H1 (cell line): ENCODE measurements at regions not wholly inside any gene's neighbourhood (a gene's known extent, or its start where the extent isn't known, plus 50 kb on each side); places are given as distances from the start of the nearest gene placed in this dataset.

Source experiments
- CTCF ChIA-PET: fragments of 300-600 bp; sonication (Branson Sonifier 250); formaldehyde crosslinking; loops from one replicate; lab custom pipeline; 2021; ENCODE audit not compliant: partially characterized antibody; lab: Charles Lee
- POLR2A ChIA-PET: fragments of 300-600 bp; sonication (Branson Sonifier 250); formaldehyde crosslinking; loops from one replicate; lab custom pipeline; 2021; ENCODE audit warnings: inconsistent platforms; ENCODE audit not compliant: partially characterized antibody; lab: Charles Lee
- DNase-seq, 2 experiments: peaks; one replicate each; pipeline versions ENCODE4 v3.0.0 to v3.0.0-alpha.2; 2010 to 2022; ENCODE audit warnings: low spot score in 2 of 2, low read depth in 1 of 2, mixed read lengths in 1 of 2
- FAIRE-seq: peaks from 2 replicates; lab custom pipeline; 2011; peaks lifted over from hg19 to GRCh38; lab: Jason Lieb, UNC
- H2AFZ ChIP-seq: 2 replicates; pipeline ENCODE4 v1.8.1; 2012; ENCODE audit warnings: low read length, inconsistent platforms
- H2AK5ac ChIP-seq: 2 replicates; pipeline ENCODE4 v1.6.1; 2013; ENCODE audit warnings: low read depth, low read length
- H2BK120ac ChIP-seq: replicated peaks from 2 replicates; pipeline ENCODE3; 2013; ENCODE audit warnings: low read depth, low read length, inconsistent platforms
- H2BK12ac ChIP-seq: 2 replicates; pipeline ENCODE4 v1.6.1; 2013; ENCODE audit warnings: low read depth, low read length
- H2BK15ac ChIP-seq: 2 replicates; pipeline ENCODE4 v1.6.1; 2013; ENCODE audit warnings: low read length
- H2BK20ac ChIP-seq: 2 replicates; pipeline ENCODE4 v1.6.1; 2013; ENCODE audit warnings: low read length
- H2BK5ac ChIP-seq: 2 replicates; pipeline ENCODE4 v1.6.1; 2013; ENCODE audit warnings: low read depth, low read length
- H3K14ac ChIP-seq: 2 replicates; pipeline ENCODE4 v1.6.1; 2013; ENCODE audit warnings: inconsistent platforms; ENCODE audit not compliant: insufficient read length
- H3K18ac ChIP-seq: 2 replicates; pipeline ENCODE4 v1.6.1; 2013; ENCODE audit warnings: low read length; ENCODE audit errors: extremely low read depth
- H3K23ac ChIP-seq: 2 replicates; pipeline ENCODE4 v1.6.1; 2013; ENCODE audit warnings: inconsistent platforms; ENCODE audit not compliant: insufficient read length
- H3K23me2 ChIP-seq: 2 replicates; pipeline ENCODE4 v1.6.1; 2013; ENCODE audit warnings: low read depth, low read length
- H3K27ac ChIP-seq: 2 replicates; pipeline ENCODE4 v1.6.1; 2011; ENCODE audit warnings: low read depth, low read length, inconsistent platforms
- H3K27me3 ChIP-seq, 4 experiments: replicated peaks in 1 of 4; 1 replicate in 1 of 4; 2 replicates in 3 of 4; pipeline versions ENCODE4 v1.6.1 to v1.8.1; 2011 to 2013; ENCODE audit warnings: low read length in 3 of 4, mild to moderate bottlenecking in 3 of 4, inconsistent platforms in 2 of 4, mixed read lengths in 2 of 4, moderate library complexity in 1 of 4; ENCODE audit not compliant: control insufficient read depth in 3 of 4, insufficient read depth in 3 of 4; ENCODE audit errors: extremely low read depth in 1 of 4
- H3K36me3 ChIP-seq, 4 experiments: 2 replicates each; pipeline versions ENCODE4 v1.6.1 to v1.8.1; 2011 to 2013; ENCODE audit warnings: mild to moderate bottlenecking in 4 of 4, low read length in 3 of 4, moderate library complexity in 2 of 4, control low read depth in 1 of 4, inconsistent platforms in 1 of 4; ENCODE audit not compliant: insufficient read depth in 4 of 4, control insufficient read depth in 2 of 4
- H3K4ac ChIP-seq: replicated peaks from 2 replicates; pipeline ENCODE3; 2013; ENCODE audit warnings: low read length, low read depth, mixed read lengths, inconsistent platforms; ENCODE audit not compliant: insufficient read length
- H3K4me1 ChIP-seq, 4 experiments: replicated peaks in 1 of 4; 1 replicate in 1 of 4; 2 replicates in 3 of 4; pipeline versions ENCODE4 v1.6.1 to v1.8.1; 2011 to 2013; ENCODE audit warnings: low read length in 3 of 4, inconsistent platforms in 2 of 4, mixed read lengths in 1 of 4; ENCODE audit not compliant: insufficient read depth in 4 of 4, control insufficient read depth in 3 of 4
- H3K4me2 ChIP-seq, 2 experiments: 2 replicates each; pipeline versions ENCODE4 v1.6.1 to v1.8.1; 2011 to 2013; ENCODE audit warnings: low read depth in 2 of 2, low read length in 2 of 2, control low read depth in 1 of 2, inconsistent platforms in 1 of 2, mild to moderate bottlenecking in 1 of 2; ENCODE audit not compliant: insufficient read depth in 1 of 2
- H3K4me3 ChIP-seq, 4 experiments: fragments of 200-600, 300-600 bp in 1 of 4; sonication (generic), shearing (Covaris generic), sonication (Bioruptor Twin) in 1 of 4; 2 replicates each; pipeline versions ENCODE4 v1.5.1 to v1.8.1; 2011 to 2016; ENCODE audit warnings: low read length in 4 of 4, low read depth in 3 of 4, control low read depth in 2 of 4, inconsistent platforms in 2 of 4, mild to moderate bottlenecking in 2 of 4, mixed read lengths in 1 of 4, moderate library complexity in 1 of 4; ENCODE audit not compliant: insufficient read depth in 2 of 4; ENCODE audit errors: extremely low read depth in 1 of 4
- H3K56ac ChIP-seq: replicated peaks from 2 replicates; pipeline ENCODE3; 2013; ENCODE audit warnings: low read depth, mild to moderate bottlenecking, mixed read lengths, low read length, inconsistent platforms; ENCODE audit not compliant: insufficient read length
- H3K79me1 ChIP-seq: 2 replicates; pipeline ENCODE4 v1.6.1; 2013; ENCODE audit warnings: low read depth, low read length, control low read depth
- H3K79me2 ChIP-seq, 2 experiments: 2 replicates each; pipeline versions ENCODE4 v1.6.1 to v1.8.1; 2012 to 2013; ENCODE audit warnings: low read length in 2 of 2, mild to moderate bottlenecking in 2 of 2, inconsistent platforms in 1 of 2; ENCODE audit not compliant: insufficient read depth in 2 of 2, control insufficient read depth in 1 of 2
- H3K9ac ChIP-seq, 4 experiments: replicated peaks in 1 of 4; 1 replicate in 1 of 4; 2 replicates in 3 of 4; pipeline versions ENCODE4 v1.6.1 to v1.8.1; 2011 to 2013; ENCODE audit warnings: low read depth in 3 of 4, low read length in 3 of 4, control low read depth in 2 of 4, mild to moderate bottlenecking in 2 of 4, moderate library complexity in 2 of 4, inconsistent platforms in 1 of 4; ENCODE audit errors: extremely low read depth in 1 of 4
- H3K9me3 ChIP-seq, 2 experiments: 2 replicates each; pipeline versions ENCODE4 v1.6.1 to v1.8.1; 2012 to 2013; ENCODE audit warnings: mild to moderate bottlenecking in 2 of 2, moderate library complexity in 2 of 2, control low read depth in 1 of 2, inconsistent platforms in 1 of 2, low read depth in 1 of 2, low read length in 1 of 2, mixed read lengths in 1 of 2; ENCODE audit not compliant: insufficient read depth in 2 of 2
- H4K20me1 ChIP-seq, 2 experiments: replicated peaks in 1 of 2; 2 replicates each; pipeline versions ENCODE3 to v1.8.1; 2011 to 2013; ENCODE audit warnings: inconsistent platforms in 2 of 2, low read length in 2 of 2, mild to moderate bottlenecking in 1 of 2; ENCODE audit not compliant: insufficient read depth in 2 of 2, control insufficient read depth in 1 of 2
- H4K5ac ChIP-seq: 2 replicates; pipeline ENCODE4 v1.6.1; 2013; ENCODE audit warnings: low read length, low read depth, mixed read lengths, inconsistent platforms; ENCODE audit not compliant: insufficient read length
- H4K8ac ChIP-seq: 2 replicates; pipeline ENCODE4 v1.8.0; 2013; ENCODE audit warnings: mild to moderate bottlenecking, moderate library complexity, low read length, inconsistent platforms; ENCODE audit not compliant: insufficient read depth; ENCODE audit errors: extremely low read depth
- H4K91ac ChIP-seq: replicated peaks from 2 replicates; pipeline ENCODE3; 2013; ENCODE audit warnings: low read length, mixed read lengths, inconsistent platforms; ENCODE audit not compliant: insufficient read length
- ASH2L ChIP-seq: fragments of 200-600, 300-600 bp; sonication (generic); IDR thresholded peaks from one replicate; pipeline ENCODE4 v1.7.1; 2017; ENCODE audit warnings: low read length
- CBX8 ChIP-seq: fragments of 300-800, 300-1000 bp; sonication (generic); IDR thresholded peaks from 2 replicates; pipeline ENCODE4 v1.7.1; 2016; ENCODE audit warnings: low read depth, low read length, borderline replicate concordance
- CHD1 ChIP-seq: IDR thresholded peaks from 2 replicates; pipeline ENCODE4 v1.6.1; 2012; ENCODE audit warnings: low read depth, low read length, improper control_type of control experiment
- CREB1 ChIP-seq: IDR thresholded peaks from 2 replicates; pipeline ENCODE4 v1.6.1; 2012; ENCODE audit warnings: inconsistent platforms
- EGR1 ChIP-seq: IDR thresholded peaks from 2 replicates; pipeline ENCODE4 v1.6.1; 2011; ENCODE audit warnings: low read depth, low read length, borderline replicate concordance
- EP300 ChIP-seq, 2 experiments: IDR thresholded peaks; 1 replicate in 1 of 2; 2 replicates in 1 of 2; pipeline ENCODE4 v1.6.1; 2011 to 2012; ENCODE audit warnings: low read depth in 2 of 2, low read length in 2 of 2, mild to moderate bottlenecking in 2 of 2, borderline replicate concordance in 1 of 2, inconsistent platforms in 1 of 2, moderate library complexity in 1 of 2
- FOSL1 ChIP-seq: IDR thresholded peaks from 2 replicates; pipeline ENCODE4 v1.6.1; 2011; ENCODE audit warnings: mild to moderate bottlenecking, low read depth, low read length, moderate library complexity; ENCODE audit not compliant: insufficient read depth
- HDAC2 ChIP-seq, 2 experiments: fragments of 300-600 bp in 1 of 2; sonication (generic) in 1 of 2; IDR thresholded peaks; 2 replicates each; pipeline ENCODE4 v1.6.1; 2011 to 2012; ENCODE audit warnings: low read depth in 2 of 2, low read length in 2 of 2, mild to moderate bottlenecking in 2 of 2, moderate library complexity in 2 of 2, borderline replicate concordance in 1 of 2, inconsistent platforms in 1 of 2
- KDM5A ChIP-seq: fragments of 200-600 bp; IDR thresholded peaks from 2 replicates; pipeline ENCODE4 v1.7.1; 2012; ENCODE audit warnings: mild to moderate bottlenecking, low read length, inconsistent platforms, mixed read lengths
- NRF1 ChIP-seq: IDR thresholded peaks from 2 replicates; pipeline ENCODE4 v1.6.1; 2011; ENCODE audit warnings: mild to moderate bottlenecking, low read depth, low read length, improper control_type of control experiment
- SIRT6 ChIP-seq: IDR thresholded peaks from one replicate; pipeline ENCODE4 v1.7.1; 2012; ENCODE audit warnings: low read length, inconsistent platforms
- SP1 ChIP-seq: IDR thresholded peaks from 2 replicates; pipeline ENCODE4 v1.6.1; 2011; ENCODE audit warnings: low read depth, low read length
- TAF7 ChIP-seq: optimal IDR thresholded peaks from 2 replicates; pipeline ENCODE3; 2011; ENCODE audit warnings: low read depth, mild to moderate bottlenecking, inconsistent platforms, low read length, moderate library complexity, borderline replicate concordance
- WGBS, 2 experiments: shearing (Covaris generic) in 1 of 2; methylation state at CpG; one replicate each; pipeline versions ENCODE4 v1.1.6 to v1.1.7; 2013 to 2015; ENCODE audit warnings: low lambda C conversion rate in 2 of 2, mixed read lengths in 2 of 2, inconsistent platforms in 1 of 2, low coverage in 1 of 2, missing lambda C conversion rate in 1 of 2; ENCODE audit not compliant: insufficient replicate concordance in 2 of 2, insufficient coverage in 1 of 2, insufficient read length in 1 of 2; ENCODE audit errors: extremely low coverage in 1 of 2, missing lambda C conversion rate in 1 of 2; 5-methylcytosine and 5-hydroxymethylcytosine counted together

DNA sequence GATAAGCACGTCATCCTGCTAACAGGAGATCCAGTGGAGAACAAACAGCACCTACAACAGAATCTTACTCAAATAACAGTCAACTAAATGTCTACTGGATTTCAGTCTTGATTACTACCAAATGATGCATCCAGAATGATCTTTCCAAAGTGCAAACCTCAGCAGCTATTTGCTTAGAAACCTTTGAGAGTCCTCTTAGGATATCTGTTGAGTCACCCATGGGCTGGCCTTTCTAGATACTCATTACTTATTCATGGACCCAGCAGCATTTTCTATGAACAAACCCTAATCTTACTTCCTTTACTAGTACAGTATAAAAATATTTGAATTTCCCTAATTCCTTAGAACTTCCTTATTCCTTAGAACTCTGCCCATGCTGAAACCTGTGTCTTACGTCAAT lies 118.5 kb upstream of the PABPC4L start:
- H3K27me3 ChIP-seq, result no peaks in the 10 kb centered on the region
- H4K91ac ChIP-seq, result no peak overlapping the region
- H2BK5ac ChIP-seq, result no peak overlapping the region
- no peak overlapping the region for H3K9ac ChIP-seq
- no peak overlapping the region for H3K56ac ChIP-seq
- H2AK5ac ChIP-seq, result no peak overlapping the region
- H3K23ac ChIP-seq, result no peak overlapping the region
- no peaks in the 10 kb centered on the region for H3K9me3 ChIP-seq
- H3K18ac ChIP-seq, result no peak overlapping the region
- no peaks in the 10 kb centered on the region; the same call in 1 of the 2 replicates for H3K23me2 ChIP-seq
- H4K8ac ChIP-seq, result no peak overlapping the region
- CTCF ChIA-PET, result interaction anchor here (0.9 kb wide), 1 partner anchor 457 kb away, joined by 3 read pairs; no protein-coding TSS in a partner anchor
- POLR2A ChIA-PET, result no interaction called here
- H2BK20ac ChIP-seq, result no peak overlapping the region
- H2BK120ac ChIP-seq, result no peak overlapping the region
- H4K20me1 ChIP-seq, result no peaks in the 10 kb centered on the region
- H4K5ac ChIP-seq, result no peak overlapping the region
- 0 out of 2 replicates have a peak overlapping the region, but pooled peaks have one; percentile 13 for H2AFZ ChIP-seq
- H3K14ac ChIP-seq, result peak overlapping the region; percentile 61
- H3K79me1 ChIP-seq, result no peaks in the 10 kb centered on the region
- DNase-seq (no peak), FAIRE-seq (no peak)
- no peaks in the 10 kb centered on the region for H3K36me3 ChIP-seq
- H3K79me2 ChIP-seq, result no peaks in the 10 kb centered on the region
- H3K27ac ChIP-seq, result no peak overlapping the region
- no peaks in the 10 kb centered on the region for H3K4me1 ChIP-seq
- no peak overlapping the region for H3K4ac ChIP-seq
- WGBS, 2 experiments, result 89% methylated on average over 2 of the region's 2 CpGs; no CpG with 5 or more reads in 1 of the 2 experiments
- H3K4me3 ChIP-seq, result no peak overlapping the region
- H3K4me2 ChIP-seq, result no peak overlapping the region
- no peak overlapping the region for H2BK15ac ChIP-seq
- no peak overlapping the region for H2BK12ac ChIP-seq
- TF ChIP-seq CREB1, result no peak
- no peak for TF ChIP-seq KDM5A
- no peak for TF ChIP-seq TAF7
- TF ChIP-seq ASH2L, result no peak
- no peak for TF ChIP-seq SP1
- TF ChIP-seq EGR1, result no peak
- TF ChIP-seq HDAC2 (IDR thresholded peaks at IDR 0.05; ENCODE audit: borderline replicate concordance in 1 of 2, low read depth in 2 of 2, low read length in 2 of 2), result no peak
- TF ChIP-seq FOSL1, result no peak
- TF ChIP-seq CBX8, result no peak
- TF ChIP-seq SIRT6, result no peak
- TF ChIP-seq NRF1, result no peak
- TF ChIP-seq CHD1, result no peak
- TF ChIP-seq EP300 (IDR thresholded peaks at IDR 0.05; ENCODE audit: borderline replicate concordance in 1 of 2, low read depth in 2 of 2, low read length in 2 of 2), result no peak
